WTC11 (cell line): ENCODE measurements at regions not wholly inside any gene's neighbourhood (a gene's known extent, or its start where the extent isn't known, plus 50 kb on each side); places are given as distances from the start of the nearest gene placed in this dataset.

ENCODE experiments used
- FOXK1 ChIP-seq: sonication (generic); formaldehyde crosslinking; IDR thresholded peaks from 2 replicates; pipeline ENCODE4 v1.8.0; 2022; ENCODE audit warnings: mild to moderate bottlenecking, moderate library complexity, missing genetic modification reagents
- JUN ChIP-seq: sonication (generic); formaldehyde crosslinking; IDR thresholded peaks from 2 replicates; pipeline ENCODE4 v1.8.0; 2023; ENCODE audit warnings: mild to moderate bottlenecking, missing genetic modification reagents
- MYBL2 ChIP-seq: sonication (generic); formaldehyde crosslinking; IDR thresholded peaks from 2 replicates; pipeline ENCODE4 v1.8.1; 2023; ENCODE audit warnings: mild to moderate bottlenecking, moderate library complexity, missing genetic modification reagents

DNA sequence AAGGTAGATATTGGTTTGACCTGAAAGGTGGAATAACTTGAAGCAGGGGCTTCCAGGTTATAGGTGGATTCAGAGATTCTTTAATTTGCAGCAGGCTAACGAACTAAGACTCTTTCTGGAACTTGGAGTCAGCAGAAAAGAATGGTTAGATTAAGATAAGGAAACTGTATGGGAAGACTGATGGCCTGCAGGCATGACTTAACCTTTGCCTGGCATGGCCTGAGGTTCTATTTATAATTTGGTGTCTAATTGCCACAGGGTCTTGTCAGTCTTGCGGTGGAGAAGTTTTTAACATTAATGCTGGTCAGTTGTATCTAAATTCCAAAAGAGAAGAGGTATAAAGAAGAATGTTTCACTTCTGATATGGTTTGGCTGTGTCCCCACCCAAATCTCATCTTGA lies 110.3 kb upstream of the VCX3A start:
- TF ChIP-seq FOXK1 (CRISPR knock-in tag): no peak
- TF ChIP-seq JUN (CRISPR knock-in tag): no peak
- no peak for TF ChIP-seq MYBL2 (CRISPR knock-in tag)
